Neural progenitor cell (in vitro differentiated cells): ENCODE measurements at regions not wholly inside any gene's neighbourhood (a gene's known extent, or its start where the extent isn't known, plus 50 kb on each side); places are given as distances from the start of the nearest gene placed in this dataset.

Experiments
- EZH2 ChIP-seq: fragments of 200-600 bp; sonication (generic); IDR thresholded peaks from 2 replicates; pipeline ENCODE4 v1.6.1; 2017; ENCODE audit warnings: antibody characterized with exemption, mild to moderate bottlenecking, moderate library complexity
- TF ChIP-seq, protein P1 (sequence below): fragments of 200-600 bp; sonication (generic); IDR thresholded peaks from 2 replicates; pipeline ENCODE4 v1.5.1; 2017; ENCODE audit warnings: antibody characterized with exemption, mild to moderate bottlenecking

DNA sequence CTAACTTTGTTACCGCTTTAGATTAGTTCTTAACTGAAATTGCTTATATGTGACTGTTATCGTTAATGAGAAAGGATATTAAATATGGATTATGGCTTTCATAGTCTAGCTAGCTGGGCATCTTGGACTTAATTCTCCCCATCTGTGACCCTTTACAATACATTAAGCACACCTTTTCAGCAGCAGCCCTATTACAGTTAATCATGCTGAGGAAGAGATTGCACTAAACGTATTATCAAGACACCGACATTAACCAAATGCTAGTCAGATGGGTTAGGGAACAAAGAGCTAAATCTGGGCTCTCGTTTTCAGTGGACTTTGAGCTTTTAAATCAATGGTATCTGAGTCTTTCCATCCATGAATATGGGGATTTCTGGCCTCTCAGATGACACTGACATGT is 447.5 kb upstream of the DCN start:
- TF ChIP-seq, protein P1, sequence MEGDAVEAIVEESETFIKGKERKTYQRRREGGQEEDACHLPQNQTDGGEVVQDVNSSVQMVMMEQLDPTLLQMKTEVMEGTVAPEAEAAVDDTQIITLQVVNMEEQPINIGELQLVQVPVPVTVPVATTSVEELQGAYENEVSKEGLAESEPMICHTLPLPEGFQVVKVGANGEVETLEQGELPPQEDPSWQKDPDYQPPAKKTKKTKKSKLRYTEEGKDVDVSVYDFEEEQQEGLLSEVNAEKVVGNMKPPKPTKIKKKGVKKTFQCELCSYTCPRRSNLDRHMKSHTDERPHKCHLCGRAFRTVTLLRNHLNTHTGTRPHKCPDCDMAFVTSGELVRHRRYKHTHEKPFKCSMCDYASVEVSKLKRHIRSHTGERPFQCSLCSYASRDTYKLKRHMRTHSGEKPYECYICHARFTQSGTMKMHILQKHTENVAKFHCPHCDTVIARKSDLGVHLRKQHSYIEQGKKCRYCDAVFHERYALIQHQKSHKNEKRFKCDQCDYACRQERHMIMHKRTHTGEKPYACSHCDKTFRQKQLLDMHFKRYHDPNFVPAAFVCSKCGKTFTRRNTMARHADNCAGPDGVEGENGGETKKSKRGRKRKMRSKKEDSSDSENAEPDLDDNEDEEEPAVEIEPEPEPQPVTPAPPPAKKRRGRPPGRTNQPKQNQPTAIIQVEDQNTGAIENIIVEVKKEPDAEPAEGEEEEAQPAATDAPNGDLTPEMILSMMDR = no peak
- TF ChIP-seq EZH2 = no peak
